Right lobe of liver (tissue), 6 donors: ENCODE measurements at regions not wholly inside any gene's neighbourhood (a gene's known extent, or its start where the extent isn't known, plus 50 kb on each side); places are given as distances from the start of the nearest gene placed in this dataset.

ENCODE experiments used
- ATAC-seq, 4 donors: fragments of 200-7000 bp; cut with Tn5 transposase; one replicate each; pipeline ENCODE4 v1.9.1; 2020; ENCODE audit warnings: mild to moderate bottlenecking in 4 of 4, moderate library complexity in 4 of 4
- DNase-seq, 3 donors: peaks; one replicate each; pipeline ENCODE4 v3.0.0-alpha.2; 2020
- H3K27ac ChIP-seq, 3 donors: fragments of 200-600 bp; one replicate each; pipeline ENCODE4 v1.8.0; 2022
- H3K27me3 ChIP-seq, 2 donors: fragments of 200-600 bp; one replicate each; pipeline ENCODE4 v1.8.0; 2022
- H3K36me3 ChIP-seq, 4 donors: fragments of 200-600 bp; sonication (generic) in 1 of 4; one replicate each; pipeline versions ENCODE4 v1.5.1 to v1.8.0; 2017 to 2022; ENCODE audit warnings: control low read depth in 1 of 4
- H3K4me1 ChIP-seq, 4 donors: fragments of 200-600 bp; sonication (generic) in 1 of 4; one replicate each; pipeline versions ENCODE4 v1.5.1 to v1.8.0; 2017 to 2022; ENCODE audit warnings: control low read depth in 1 of 4
- H3K4me3 ChIP-seq, 3 donors: fragments of 200-600 bp; one replicate each; pipeline ENCODE4 v1.8.0; 2022
- H3K9me3 ChIP-seq, 4 donors: fragments of 200-600 bp; sonication (generic) in 1 of 4; one replicate each; pipeline versions ENCODE4 v1.5.1 to v1.8.0; 2017 to 2022; ENCODE audit warnings: control low read depth in 1 of 4
- POLR2A ChIP-seq: fragments of 450-650 bp; IDR thresholded peaks from one replicate; pipeline ENCODE4 v1.6.1; 2017; ENCODE audit warnings: antibody characterized with exemption, mild to moderate bottlenecking
- WGBS: methylation state at CpG from one replicate; pipeline ENCODE4 v1.1.6; 2018; ENCODE audit warnings: low coverage, low lambda C conversion rate; ENCODE audit not compliant: insufficient coverage; ENCODE audit errors: missing lambda C conversion rate; 5-methylcytosine and 5-hydroxymethylcytosine counted together
- intact Hi-C, 2 donors: fragments of 100-400 bp; cut with DNase I; formaldehyde crosslinking; loops; one replicate each; pipeline versions ENCODE4 v1.11.2 to v1.14.1; 2022
- TF ChIP-seq, protein P1 (sequence below), 4 donors: fragments of 200-600 bp in 3 of 4; fragments of 450-650 bp in 1 of 4; IDR thresholded peaks; one replicate each; pipeline versions ENCODE4 v1.5.1 to v1.8.0; 2016 to 2022; ENCODE audit warnings: antibody characterized with exemption in 4 of 4, mild to moderate bottlenecking in 2 of 4
- donor health status: DM: no; HTN: yes; CAD: no.
- donor health status: DM: no; HTN: no; CAD: no.
- donor health status: DM: no; HTN: no; CAD: no.
- donor health status: DM: no; HTN: yes; CAD: no.
- donor health status: DM: no; HTN: yes; CAD: no.

DNA sequence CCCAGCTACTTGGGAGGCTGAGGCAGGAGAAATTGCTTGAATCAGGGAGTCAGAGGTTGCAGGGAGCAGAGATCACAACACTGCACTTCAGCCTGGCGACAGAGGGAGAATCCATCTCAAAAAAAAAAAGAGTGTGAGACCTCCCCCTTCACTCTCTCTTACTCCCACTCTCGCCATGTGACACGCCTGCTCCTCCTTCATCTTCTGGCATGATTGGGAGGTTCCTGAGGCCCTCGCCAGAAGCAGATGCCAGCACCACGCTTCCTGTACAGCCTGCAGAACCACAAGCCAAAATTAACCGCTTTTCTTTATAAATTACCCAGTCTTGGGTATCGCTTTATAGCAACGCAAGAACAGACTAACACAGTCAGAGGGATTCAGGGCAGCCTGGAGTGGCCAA, 66.3 kb upstream of the CREB1 start:
- WGBS = 88% methylated on average over 7 of the region's 8 CpGs
- no peaks in the 10 kb centered on the region for H3K9me3 ChIP-seq
- H3K27me3 ChIP-seq = no peaks in the 10 kb centered on the region
- ATAC-seq = no peak
- intact Hi-C loops = loop anchor here in 1 of 2 donors (10.0 kb wide), 1 partner anchor 479 kb away; no protein-coding TSS in a partner anchor
- DNase-seq = no peak
- no peaks in the 10 kb centered on the region for H3K36me3 ChIP-seq
- no peak for TF ChIP-seq POLR2A
- TF ChIP-seq, protein P1, sequence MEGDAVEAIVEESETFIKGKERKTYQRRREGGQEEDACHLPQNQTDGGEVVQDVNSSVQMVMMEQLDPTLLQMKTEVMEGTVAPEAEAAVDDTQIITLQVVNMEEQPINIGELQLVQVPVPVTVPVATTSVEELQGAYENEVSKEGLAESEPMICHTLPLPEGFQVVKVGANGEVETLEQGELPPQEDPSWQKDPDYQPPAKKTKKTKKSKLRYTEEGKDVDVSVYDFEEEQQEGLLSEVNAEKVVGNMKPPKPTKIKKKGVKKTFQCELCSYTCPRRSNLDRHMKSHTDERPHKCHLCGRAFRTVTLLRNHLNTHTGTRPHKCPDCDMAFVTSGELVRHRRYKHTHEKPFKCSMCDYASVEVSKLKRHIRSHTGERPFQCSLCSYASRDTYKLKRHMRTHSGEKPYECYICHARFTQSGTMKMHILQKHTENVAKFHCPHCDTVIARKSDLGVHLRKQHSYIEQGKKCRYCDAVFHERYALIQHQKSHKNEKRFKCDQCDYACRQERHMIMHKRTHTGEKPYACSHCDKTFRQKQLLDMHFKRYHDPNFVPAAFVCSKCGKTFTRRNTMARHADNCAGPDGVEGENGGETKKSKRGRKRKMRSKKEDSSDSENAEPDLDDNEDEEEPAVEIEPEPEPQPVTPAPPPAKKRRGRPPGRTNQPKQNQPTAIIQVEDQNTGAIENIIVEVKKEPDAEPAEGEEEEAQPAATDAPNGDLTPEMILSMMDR (IDR thresholded peaks at IDR 0.05) = no peak
- no peak overlapping the region for H3K27ac ChIP-seq
- H3K4me3 ChIP-seq = no peak overlapping the region
- no peaks in the 10 kb centered on the region for H3K4me1 ChIP-seq

DNA sequence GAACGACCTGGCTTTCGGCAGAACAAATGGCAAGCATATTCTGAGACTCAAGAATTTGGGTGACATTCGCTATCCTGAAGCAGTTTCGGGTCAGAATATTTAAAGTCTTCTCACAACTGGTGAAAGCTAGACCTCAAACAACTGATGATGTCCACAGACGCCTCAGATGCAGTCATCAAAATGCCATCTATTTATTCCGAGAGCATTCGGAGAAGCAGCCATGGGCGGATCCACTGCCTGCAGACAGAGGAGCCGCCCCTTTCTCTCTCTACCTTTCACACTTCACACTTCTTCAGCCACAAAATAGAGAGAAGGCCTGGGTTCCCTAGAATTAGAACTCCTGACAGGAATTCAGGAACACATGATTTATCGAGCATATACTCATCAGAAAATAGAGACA, 65.8 kb upstream of the CREB1 start:
- ATAC-seq (no peak), DNase-seq (no peak)
- H3K27me3 ChIP-seq = no peaks in the 10 kb centered on the region
- H3K9me3 ChIP-seq = no peaks in the 10 kb centered on the region
- no peaks in the 10 kb centered on the region for H3K4me1 ChIP-seq
- no peak for TF ChIP-seq POLR2A
- TF ChIP-seq, protein P1 (IDR thresholded peaks at IDR 0.05) = no peak
- H3K27ac ChIP-seq = no peak overlapping the region
- H3K4me3 ChIP-seq = no peak overlapping the region
- no peaks in the 10 kb centered on the region for H3K36me3 ChIP-seq
- 74% methylated on average over 8 of the region's 10 CpGs for WGBS
- intact Hi-C loops = loop anchor here in 1 of 2 donors (10.0 kb wide), 1 partner anchor 479 kb away; no protein-coding TSS in a partner anchor

DNA sequence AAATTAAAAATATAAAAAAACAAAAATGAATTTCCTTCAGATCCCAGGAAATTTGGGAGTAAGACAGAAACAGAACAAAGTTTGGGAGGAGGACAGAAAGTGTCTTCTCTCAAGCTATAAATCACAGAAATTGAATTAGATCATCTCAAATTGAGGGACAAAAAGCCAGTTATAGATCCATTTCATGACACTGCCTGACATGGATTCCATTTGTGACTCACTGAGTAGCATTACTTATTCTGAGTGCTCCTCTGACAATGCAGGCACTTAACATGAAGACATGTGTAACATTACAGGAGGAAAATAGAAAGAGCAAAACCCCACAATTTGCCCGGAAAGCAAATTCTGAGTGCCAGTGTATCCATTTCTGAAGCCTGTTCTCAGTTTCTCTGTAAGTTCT, 63.9 kb upstream of the CREB1 start:
- WGBS = 100% methylated on average over 1 of the region's 1 CpG
- H3K4me1 ChIP-seq = no peaks in the 10 kb centered on the region
- H3K27ac ChIP-seq = no peak overlapping the region
- TF ChIP-seq, protein P1 (IDR thresholded peaks at IDR 0.05) = no peak
- no peak for TF ChIP-seq POLR2A
- intact Hi-C loops = loop anchor here in 1 of 2 donors (10.0 kb wide), 1 partner anchor 481 kb away; no protein-coding TSS in a partner anchor
- H3K9me3 ChIP-seq = no peaks in the 10 kb centered on the region
- H3K27me3 ChIP-seq = no peaks in the 10 kb centered on the region
- no peak overlapping the region for H3K4me3 ChIP-seq
- H3K36me3 ChIP-seq = no peaks in the 10 kb centered on the region
- DNase-seq (no peak), ATAC-seq (no peak)

DNA sequence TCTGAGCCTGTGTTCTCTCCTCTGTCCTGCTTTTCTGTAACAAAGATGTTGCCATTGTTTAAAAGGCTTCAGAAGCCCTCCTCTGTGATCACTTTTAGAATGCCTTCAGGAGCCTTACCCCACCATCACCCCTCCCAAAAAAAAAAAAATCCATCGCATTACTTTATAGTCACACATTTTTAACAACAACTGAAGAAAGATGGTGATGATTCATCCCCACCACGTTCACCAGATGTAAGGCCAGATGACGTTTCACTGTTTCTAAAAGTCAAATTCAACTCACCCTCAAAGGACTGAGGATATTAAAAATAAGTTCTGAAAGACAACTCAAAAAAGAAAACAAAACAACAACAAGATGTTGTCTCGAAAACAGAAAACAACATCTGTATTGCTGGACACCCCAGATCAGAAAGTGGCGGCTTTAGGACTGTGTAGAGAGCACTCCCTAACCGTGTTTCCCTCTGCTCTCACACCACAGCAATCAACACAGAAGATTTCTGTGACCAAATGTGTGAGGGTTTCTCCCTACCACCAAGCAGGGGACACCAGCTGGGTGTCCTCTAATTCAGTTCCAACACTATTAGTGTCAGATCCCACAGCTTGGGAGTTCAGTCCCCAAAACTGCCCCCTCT, 61.9 kb upstream of the CREB1 start:
- H3K27ac ChIP-seq = no peak overlapping the region
- H3K4me1 ChIP-seq = no peaks in the 10 kb centered on the region
- intact Hi-C loops = loop anchor here in 1 of 2 donors (10.0 kb wide), 1 partner anchor 483 kb away; no protein-coding TSS in a partner anchor
- 72% methylated on average over 6 of the region's 6 CpGs for WGBS
- H3K4me3 ChIP-seq = no peak overlapping the region
- no peak for TF ChIP-seq POLR2A
- TF ChIP-seq, protein P1 (IDR thresholded peaks at IDR 0.05) = no peak
- DNase-seq (no peak), ATAC-seq (no peak)
- no peaks in the 10 kb centered on the region for H3K36me3 ChIP-seq
- H3K9me3 ChIP-seq = no peaks in the 10 kb centered on the region
- H3K27me3 ChIP-seq = no peaks in the 10 kb centered on the region
